ENCODE measurements at regions not wholly inside any gene's neighbourhood (a gene's known extent, or its start where the extent isn't known, plus 50 kb on each side); places are given as distances from the start of the nearest gene placed in this dataset.

DNA sequence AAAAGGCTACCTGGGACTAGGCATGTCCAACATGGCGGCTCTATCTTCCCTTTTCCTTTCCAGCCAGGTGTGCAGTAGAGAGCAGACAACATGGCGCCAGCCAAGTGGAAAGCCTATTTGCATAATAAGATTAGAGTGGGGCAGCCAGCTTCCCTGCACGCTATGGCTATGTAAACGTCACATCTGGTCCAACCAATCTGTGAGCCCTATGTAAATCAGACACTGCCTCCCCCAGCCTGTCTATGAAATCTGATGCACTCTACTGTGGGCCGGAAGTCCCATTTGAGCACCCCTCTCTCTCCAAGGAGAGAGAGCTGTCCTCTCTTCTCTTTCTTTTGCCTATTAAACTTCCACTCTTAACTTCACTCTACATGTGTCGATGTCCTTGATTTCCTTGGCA, 984.9 kb upstream of the AUTS2 start:
- no peak for TF ChIP-seq POLR2A (IDR thresholded peaks at IDR 0.05)
- TF ChIP-seq, protein P1, sequence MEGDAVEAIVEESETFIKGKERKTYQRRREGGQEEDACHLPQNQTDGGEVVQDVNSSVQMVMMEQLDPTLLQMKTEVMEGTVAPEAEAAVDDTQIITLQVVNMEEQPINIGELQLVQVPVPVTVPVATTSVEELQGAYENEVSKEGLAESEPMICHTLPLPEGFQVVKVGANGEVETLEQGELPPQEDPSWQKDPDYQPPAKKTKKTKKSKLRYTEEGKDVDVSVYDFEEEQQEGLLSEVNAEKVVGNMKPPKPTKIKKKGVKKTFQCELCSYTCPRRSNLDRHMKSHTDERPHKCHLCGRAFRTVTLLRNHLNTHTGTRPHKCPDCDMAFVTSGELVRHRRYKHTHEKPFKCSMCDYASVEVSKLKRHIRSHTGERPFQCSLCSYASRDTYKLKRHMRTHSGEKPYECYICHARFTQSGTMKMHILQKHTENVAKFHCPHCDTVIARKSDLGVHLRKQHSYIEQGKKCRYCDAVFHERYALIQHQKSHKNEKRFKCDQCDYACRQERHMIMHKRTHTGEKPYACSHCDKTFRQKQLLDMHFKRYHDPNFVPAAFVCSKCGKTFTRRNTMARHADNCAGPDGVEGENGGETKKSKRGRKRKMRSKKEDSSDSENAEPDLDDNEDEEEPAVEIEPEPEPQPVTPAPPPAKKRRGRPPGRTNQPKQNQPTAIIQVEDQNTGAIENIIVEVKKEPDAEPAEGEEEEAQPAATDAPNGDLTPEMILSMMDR (IDR thresholded peaks at IDR 0.05), result no peak
- no peak for TF ChIP-seq POLR2AphosphoS5 (IDR thresholded peaks at IDR 0.05)
